CD4-positive, alpha-beta T cell treated with Interleukin-6 at 100 ng/mL for 8 hours (primary cell): ENCODE measurements at regions not wholly inside any gene's neighbourhood (a gene's known extent, or its start where the extent isn't known, plus 50 kb on each side); places are given as distances from the start of the nearest gene placed in this dataset.
"Not testable (repeated sequence)": the region's sequence is repeated elsewhere in the genome, so short reads cannot be mapped to it uniquely, and the experiment has no call there.

Source experiments
- DNase-seq: peaks from one replicate; pipeline ENCODE4 v3.0.0-alpha.2; 2020; ENCODE audit warnings: mixed read lengths, low spot score

- DNase-seq, result no peak
Measured at GRCh38 chr7:69199041-69199440, 399.2 kb upstream of the AUTS2 start.

GRCh38 chr7:69199661-69200060 is 398.6 kb upstream of the AUTS2 start:
- DNase-seq, result no peak

GRCh38 chr7:69203871-69204270 is 394.4 kb upstream of the AUTS2 start:
- no peak for DNase-seq

- DNase-seq, result no peak
Measured at GRCh38 chr7:69204943-69205342, 393.3 kb upstream of the AUTS2 start.

GRCh38 chr7:69205581-69205980 is 392.7 kb upstream of the AUTS2 start:
- DNase-seq, result no peak

- no peak for DNase-seq
Measured at GRCh38 chr7:69208276-69208675, 390.0 kb upstream of the AUTS2 start.

GRCh38 chr7:69208848-69209247 is 389.4 kb upstream of the AUTS2 start:
- no peak for DNase-seq

GRCh38 chr7:69211336-69211735 is 386.9 kb upstream of the AUTS2 start:
- DNase-seq, result no peak

GRCh38 chr7:69211739-69212138 is 386.5 kb upstream of the AUTS2 start:
- no peak for DNase-seq

GRCh38 chr7:69213878-69214277 is 384.4 kb upstream of the AUTS2 start:
- no peak for DNase-seq

- not testable (repeated sequence) for DNase-seq
Measured at GRCh38 chr7:69215516-69215915, 382.8 kb upstream of the AUTS2 start.

GRCh38 chr7:69217516-69218350 is 380.5 kb upstream of the AUTS2 start:
- no peak for DNase-seq

GRCh38 chr7:69218576-69218975 is 379.7 kb upstream of the AUTS2 start:
- no peak for DNase-seq

- DNase-seq, result no peak
Measured at GRCh38 chr7:69219381-69219780, 378.9 kb upstream of the AUTS2 start.

- no peak for DNase-seq
Measured at GRCh38 chr7:69225259-69225943, 372.9 kb upstream of the AUTS2 start.

GRCh38 chr7:69228212-69228811 is 370.0 kb upstream of the AUTS2 start:
- no peak for DNase-seq

- DNase-seq, result no peak
Measured at GRCh38 chr7:69232445-69233376, 365.6 kb upstream of the AUTS2 start.

- DNase-seq, result no peak
Measured at GRCh38 chr7:69237541-69237940, 360.7 kb upstream of the AUTS2 start.

- DNase-seq, result no peak
Measured at GRCh38 chr7:69243016-69243415, 355.3 kb upstream of the AUTS2 start.

- no peak for DNase-seq
Measured at GRCh38 chr7:69244701-69245100, 353.6 kb upstream of the AUTS2 start.

GRCh38 chr7:69245646-69246045 is 352.6 kb upstream of the AUTS2 start:
- DNase-seq, result no peak

GRCh38 chr7:69246758-69247157 is 351.5 kb upstream of the AUTS2 start:
- no peak for DNase-seq
